PC-3 (cell line): ENCODE measurements at regions not wholly inside any gene's neighbourhood (a gene's known extent, or its start where the extent isn't known, plus 50 kb on each side); places are given as distances from the start of the nearest gene placed in this dataset.

Source experiments
- EZH2phosphoT487 ChIP-seq: fragments of 300-600 bp; sonication (generic); IDR thresholded peaks from 2 replicates; pipeline ENCODE4 v1.6.1; 2018; ENCODE audit warnings: mild to moderate bottlenecking, antibody characterized with exemption, low read length, borderline replicate concordance
- TF ChIP-seq, protein P1 (sequence below): fragments of 300-600 bp; sonication (generic); conservative IDR thresholded peaks from 2 replicates; pipeline ENCODE4 v1.5.1; 2017; ENCODE audit warnings: antibody characterized with exemption, low read depth, mild to moderate bottlenecking, low read length

DNA sequence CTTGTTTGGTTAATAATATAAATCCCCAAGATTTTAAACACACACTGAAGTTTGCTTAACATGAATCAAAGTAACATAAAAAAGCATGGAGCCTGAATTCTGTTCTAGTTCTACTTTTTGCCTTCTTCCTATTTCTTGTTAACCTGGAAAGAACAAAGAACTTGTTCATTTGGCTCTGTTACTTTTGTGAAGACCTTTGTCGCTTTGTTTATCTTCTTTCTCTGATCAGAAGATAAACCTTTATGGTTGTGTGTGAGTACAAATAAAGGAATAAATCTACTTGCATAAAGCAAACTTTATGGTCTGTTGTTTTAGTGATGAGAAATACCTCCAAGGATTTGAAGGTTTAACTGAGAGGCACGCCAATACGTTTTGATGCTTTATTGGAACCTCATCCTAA is 210.1 kb upstream of the SATB1 start:
- TF ChIP-seq, protein P1, sequence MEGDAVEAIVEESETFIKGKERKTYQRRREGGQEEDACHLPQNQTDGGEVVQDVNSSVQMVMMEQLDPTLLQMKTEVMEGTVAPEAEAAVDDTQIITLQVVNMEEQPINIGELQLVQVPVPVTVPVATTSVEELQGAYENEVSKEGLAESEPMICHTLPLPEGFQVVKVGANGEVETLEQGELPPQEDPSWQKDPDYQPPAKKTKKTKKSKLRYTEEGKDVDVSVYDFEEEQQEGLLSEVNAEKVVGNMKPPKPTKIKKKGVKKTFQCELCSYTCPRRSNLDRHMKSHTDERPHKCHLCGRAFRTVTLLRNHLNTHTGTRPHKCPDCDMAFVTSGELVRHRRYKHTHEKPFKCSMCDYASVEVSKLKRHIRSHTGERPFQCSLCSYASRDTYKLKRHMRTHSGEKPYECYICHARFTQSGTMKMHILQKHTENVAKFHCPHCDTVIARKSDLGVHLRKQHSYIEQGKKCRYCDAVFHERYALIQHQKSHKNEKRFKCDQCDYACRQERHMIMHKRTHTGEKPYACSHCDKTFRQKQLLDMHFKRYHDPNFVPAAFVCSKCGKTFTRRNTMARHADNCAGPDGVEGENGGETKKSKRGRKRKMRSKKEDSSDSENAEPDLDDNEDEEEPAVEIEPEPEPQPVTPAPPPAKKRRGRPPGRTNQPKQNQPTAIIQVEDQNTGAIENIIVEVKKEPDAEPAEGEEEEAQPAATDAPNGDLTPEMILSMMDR, result no peak
- no peak for TF ChIP-seq EZH2phosphoT487
